ENCODE measurements at regions not wholly inside any gene's neighbourhood (a gene's known extent, or its start where the extent isn't known, plus 50 kb on each side); places are given as distances from the start of the nearest gene placed in this dataset.
A peak's percentile ranks its signal among the peaks of the same experiment; 100 is the strongest.
"Not testable (repeated sequence)": the region's sequence is repeated elsewhere in the genome, so short reads cannot be mapped to it uniquely, and the experiment has no call there.

DNA sequence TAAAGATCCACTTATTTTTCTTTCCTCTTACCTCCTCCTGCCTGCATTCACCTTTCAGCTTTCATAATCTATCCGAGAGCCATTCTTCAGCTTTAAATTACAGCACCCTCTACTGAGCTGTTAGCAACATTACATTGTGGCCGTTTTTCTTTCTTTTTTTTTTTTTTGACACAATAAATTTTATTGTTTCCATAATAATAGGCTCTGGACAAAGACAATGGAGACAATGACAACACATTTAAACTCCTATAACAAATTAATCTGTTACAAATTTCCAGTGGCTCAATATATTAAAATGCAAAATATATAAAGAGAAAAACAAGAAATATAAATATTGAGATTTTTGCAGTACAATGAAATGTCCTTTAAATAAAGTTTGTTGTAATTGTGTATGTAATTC, 312.7 kb upstream of the COX7C start:
- H3K4me3 ChIP-seq (ENCODE audit: low read depth, low read length): not testable (repeated sequence)
- DNase-seq (ENCODE audit: low read depth): peak; percentile 5
- TF ChIP-seq, protein P1, sequence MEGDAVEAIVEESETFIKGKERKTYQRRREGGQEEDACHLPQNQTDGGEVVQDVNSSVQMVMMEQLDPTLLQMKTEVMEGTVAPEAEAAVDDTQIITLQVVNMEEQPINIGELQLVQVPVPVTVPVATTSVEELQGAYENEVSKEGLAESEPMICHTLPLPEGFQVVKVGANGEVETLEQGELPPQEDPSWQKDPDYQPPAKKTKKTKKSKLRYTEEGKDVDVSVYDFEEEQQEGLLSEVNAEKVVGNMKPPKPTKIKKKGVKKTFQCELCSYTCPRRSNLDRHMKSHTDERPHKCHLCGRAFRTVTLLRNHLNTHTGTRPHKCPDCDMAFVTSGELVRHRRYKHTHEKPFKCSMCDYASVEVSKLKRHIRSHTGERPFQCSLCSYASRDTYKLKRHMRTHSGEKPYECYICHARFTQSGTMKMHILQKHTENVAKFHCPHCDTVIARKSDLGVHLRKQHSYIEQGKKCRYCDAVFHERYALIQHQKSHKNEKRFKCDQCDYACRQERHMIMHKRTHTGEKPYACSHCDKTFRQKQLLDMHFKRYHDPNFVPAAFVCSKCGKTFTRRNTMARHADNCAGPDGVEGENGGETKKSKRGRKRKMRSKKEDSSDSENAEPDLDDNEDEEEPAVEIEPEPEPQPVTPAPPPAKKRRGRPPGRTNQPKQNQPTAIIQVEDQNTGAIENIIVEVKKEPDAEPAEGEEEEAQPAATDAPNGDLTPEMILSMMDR (IDR thresholded peaks at IDR 0.05; ENCODE audit: low read depth, low read length): peak; percentile 12

DNA sequence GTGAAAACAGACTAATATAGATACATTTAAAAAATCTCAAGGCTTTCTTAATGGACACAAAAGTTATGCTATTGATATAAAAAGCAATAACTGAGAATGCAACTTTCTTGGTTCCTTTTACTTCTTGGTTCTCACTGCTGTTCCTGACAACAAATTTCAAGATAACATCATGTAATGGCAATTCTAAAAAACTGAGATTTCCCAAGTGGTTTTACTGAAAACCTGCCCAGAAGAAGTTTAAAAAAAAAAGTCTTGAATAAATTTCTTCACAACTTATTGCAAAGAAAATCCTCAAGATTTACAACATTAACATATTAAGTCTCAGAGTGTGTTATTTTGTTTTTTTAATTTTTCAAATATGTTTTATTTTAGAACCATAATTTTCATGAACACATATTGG, 302.8 kb upstream of the COX7C start:
- no peak overlapping the region for H3K4me3 ChIP-seq (ENCODE audit: low read depth, low read length)
- TF ChIP-seq MAX (IDR thresholded peaks at IDR 0.05; ENCODE audit: low read depth, low read length) (no peak), POLR2A (IDR thresholded peaks at IDR 0.05; ENCODE audit: extremely low read depth, insufficient read length) (no peak), MYC (IDR thresholded peaks at IDR 0.05; ENCODE audit: low read depth, low read length) (no peak)
- TF ChIP-seq, protein P1 (IDR thresholded peaks at IDR 0.05; ENCODE audit: low read depth, low read length): no peak
- no peak for DNase-seq (ENCODE audit: low read depth)

DNA sequence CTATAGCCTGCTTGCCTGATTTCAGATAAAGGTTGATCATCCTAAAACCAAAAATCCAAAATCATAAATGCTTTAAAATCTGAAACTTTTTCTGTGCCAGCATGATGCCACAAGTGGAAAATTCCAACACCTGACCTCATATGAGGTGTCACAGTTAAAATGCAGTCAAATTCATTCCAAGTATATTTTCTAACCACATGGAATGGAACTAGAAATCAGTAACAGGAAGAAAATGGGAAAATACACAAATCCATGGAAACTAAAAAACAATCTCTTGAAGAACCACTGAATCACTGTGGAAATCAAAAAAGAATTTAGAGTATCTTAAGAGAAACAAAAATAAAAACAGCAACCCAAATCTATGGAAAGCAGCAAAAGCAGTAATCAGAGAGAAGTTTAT, 297.5 kb upstream of the COX7C start:
- TF ChIP-seq POLR2A (IDR thresholded peaks at IDR 0.05; ENCODE audit: extremely low read depth, insufficient read length) (no peak), MYC (IDR thresholded peaks at IDR 0.05; ENCODE audit: low read depth, low read length) (no peak), MAX (IDR thresholded peaks at IDR 0.05; ENCODE audit: low read depth, low read length) (no peak)
- TF ChIP-seq, protein P1 (IDR thresholded peaks at IDR 0.05; ENCODE audit: low read depth, low read length): no peak
- no peak for DNase-seq (ENCODE audit: low read depth)
- no peak overlapping the region for H3K4me3 ChIP-seq (ENCODE audit: low read depth, low read length)

GRCh38 chr5:86329318-86329717, 288.4 kb upstream of the COX7C start:
- no peak overlapping the region for H3K4me3 ChIP-seq (ENCODE audit: low read depth, low read length)
- no peak for TF ChIP-seq MAX (IDR thresholded peaks at IDR 0.05; ENCODE audit: low read depth, low read length)
- TF ChIP-seq, protein P1 (IDR thresholded peaks at IDR 0.05; ENCODE audit: low read depth, low read length): no peak
- TF ChIP-seq MYC (IDR thresholded peaks at IDR 0.05; ENCODE audit: low read depth, low read length): no peak
- no peak for TF ChIP-seq POLR2A (IDR thresholded peaks at IDR 0.05; ENCODE audit: extremely low read depth, insufficient read length)
- no peak for DNase-seq (ENCODE audit: low read depth)

DNA sequence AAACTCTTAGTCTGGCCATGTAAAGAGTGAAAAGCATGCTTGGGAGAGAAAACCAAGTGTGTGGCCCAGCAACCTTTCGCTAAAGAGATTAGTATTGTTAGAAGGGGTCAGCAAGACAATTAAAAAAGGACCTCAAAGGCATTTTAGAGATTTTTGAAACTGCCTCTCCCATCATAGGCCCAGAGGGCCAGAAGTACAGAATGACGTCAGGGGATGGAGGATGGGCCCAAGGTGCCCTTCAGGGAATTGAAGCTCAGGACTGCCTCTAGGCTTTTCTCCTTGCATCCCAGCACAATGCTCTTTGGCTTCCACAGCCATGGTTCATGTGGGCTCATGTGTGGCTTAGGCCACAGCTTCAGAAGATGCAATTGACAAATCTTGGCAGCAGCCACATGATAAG, 287.0 kb upstream of the COX7C start:
- H3K4me3 ChIP-seq (ENCODE audit: low read depth, low read length): no peak overlapping the region
- no peak for DNase-seq (ENCODE audit: low read depth)
- TF ChIP-seq MAX (IDR thresholded peaks at IDR 0.05; ENCODE audit: low read depth, low read length) (no peak), POLR2A (IDR thresholded peaks at IDR 0.05; ENCODE audit: extremely low read depth, insufficient read length) (no peak), MYC (IDR thresholded peaks at IDR 0.05; ENCODE audit: low read depth, low read length) (no peak)
- TF ChIP-seq, protein P1 (IDR thresholded peaks at IDR 0.05; ENCODE audit: low read depth, low read length): no peak

DNA sequence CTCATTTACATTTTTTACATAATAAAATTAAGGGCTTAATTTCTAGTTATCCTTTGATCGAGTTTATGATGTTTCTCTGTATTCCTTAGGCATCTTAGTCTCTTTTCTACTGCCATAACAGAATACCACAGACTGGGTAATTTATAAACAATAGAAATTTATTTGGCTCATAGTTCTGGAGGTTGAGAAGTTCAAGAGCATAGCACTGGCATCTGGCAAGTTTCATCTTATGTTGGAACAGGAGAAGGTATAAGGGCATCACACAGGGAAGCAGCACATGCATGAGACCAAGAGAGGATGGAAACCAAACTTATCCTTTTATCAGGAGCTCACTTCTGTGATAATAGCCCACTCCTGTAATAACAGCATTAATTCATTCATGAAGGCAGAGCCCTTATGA, 284.9 kb upstream of the COX7C start:
- TF ChIP-seq, protein P1 (IDR thresholded peaks at IDR 0.05; ENCODE audit: low read depth, low read length): no peak
- no peak for TF ChIP-seq MAX (IDR thresholded peaks at IDR 0.05; ENCODE audit: low read depth, low read length)
- DNase-seq (ENCODE audit: low read depth): no peak
- no peak overlapping the region for H3K4me3 ChIP-seq (ENCODE audit: low read depth, low read length)

Measured in NB4 (cell line).